Mesodermal cell (in vitro differentiated cells): ENCODE measurements at regions not wholly inside any gene's neighbourhood (a gene's known extent, or its start where the extent isn't known, plus 50 kb on each side); places are given as distances from the start of the nearest gene placed in this dataset.

Source experiments
- H3K27ac ChIP-seq: 2 replicates; pipeline ENCODE4 v1.7.0; 2013; ENCODE audit warnings: mild to moderate bottlenecking, low read depth, low read length, moderate library complexity; ENCODE audit not compliant: severe bottlenecking
- H3K36me3 ChIP-seq: 2 replicates; pipeline ENCODE4 v1.7.1; 2013; ENCODE audit warnings: mild to moderate bottlenecking, low read length, moderate library complexity; ENCODE audit not compliant: control insufficient read depth, insufficient read depth
- H3K4me1 ChIP-seq: one replicate; pipeline ENCODE4 v1.7.1; 2013; ENCODE audit warnings: mild to moderate bottlenecking, low read length; ENCODE audit not compliant: insufficient read depth, control insufficient read depth, poor library complexity, severe bottlenecking
- H3K4me3 ChIP-seq: 2 replicates; pipeline ENCODE4 v1.7.0; 2013; ENCODE audit warnings: low read length, control low read depth, mild to moderate bottlenecking; ENCODE audit not compliant: insufficient read depth, poor library complexity, severe bottlenecking; ENCODE audit errors: extremely low read depth
- H3K9me3 ChIP-seq: 2 replicates; pipeline ENCODE4 v1.7.1; 2013; ENCODE audit warnings: mild to moderate bottlenecking, low read length, moderate library complexity; ENCODE audit not compliant: control insufficient read depth
- WGBS, 2 experiments: methylation state at CpG; one replicate each; pipeline ENCODE4 v1.1.5; 2013; ENCODE audit warnings: missing lambda C conversion rate in 2 of 2; ENCODE audit not compliant: insufficient coverage in 2 of 2; 5-methylcytosine and 5-hydroxymethylcytosine counted together

GRCh38 chr3:82011336-82011735 lies 249.9 kb upstream of the GBE1 start:
- H3K9me3 ChIP-seq = no peaks in the 10 kb centered on the region
- no peaks in the 10 kb centered on the region for H3K36me3 ChIP-seq
- no CpG with 5 or more reads among the region's 2 CpGs for WGBS, 2 experiments
- H3K4me1 ChIP-seq = no peaks in the 10 kb centered on the region
- H3K4me3 ChIP-seq = no peak overlapping the region
- H3K27ac ChIP-seq = no peak overlapping the region

GRCh38 chr3:82005266-82005665 lies 243.8 kb upstream of the GBE1 start:
- 62 to 80% methylated on average over 1 to 2 of the region's 3 CpGs for WGBS, 2 experiments
- H3K36me3 ChIP-seq = no peaks in the 10 kb centered on the region
- H3K27ac ChIP-seq = no peak overlapping the region

GRCh38 chr3:82004266-82004665 lies 242.8 kb upstream of the GBE1 start:
- 83% methylated on average over 1 of the region's 2 CpGs; no CpG with 5 or more reads in 1 of the 2 experiments for WGBS, 2 experiments
- Histone ChIP-seq H3K9me3 (no peaks in the 10 kb centered on the region), H3K4me1 (no peaks in the 10 kb centered on the region), H3K27ac (no peak overlapping the region), H3K36me3 (no peaks in the 10 kb centered on the region), H3K4me3 (no peak overlapping the region)

More at GRCh38 chr3:82005266-82005665, 243.8 kb upstream of the GBE1 start:
- Histone ChIP-seq H3K4me1 (no peaks in the 10 kb centered on the region), H3K9me3 (no peaks in the 10 kb centered on the region), H3K4me3 (no peak overlapping the region)

- no peak overlapping the region for H3K27ac ChIP-seq
- no peak overlapping the region for H3K4me3 ChIP-seq
- H3K36me3 ChIP-seq = no peaks in the 10 kb centered on the region
- H3K9me3 ChIP-seq = no peaks in the 10 kb centered on the region
- 80 to 100% methylated on average over 2 of the region's 2 CpGs for WGBS, 2 experiments
- no peaks in the 10 kb centered on the region for H3K4me1 ChIP-seq
Measured at GRCh38 chr3:82002986-82003642, 241.7 kb upstream of the GBE1 start.

GRCh38 chr3:82002491-82002890 lies 241.0 kb upstream of the GBE1 start:
- Histone ChIP-seq H3K4me1 (no peaks in the 10 kb centered on the region), H3K27ac (no peak overlapping the region), H3K36me3 (no peaks in the 10 kb centered on the region), H3K9me3 (no peaks in the 10 kb centered on the region), H3K4me3 (no peak overlapping the region)
- WGBS, 2 experiments = 100% methylated on average over 1 of the region's 2 CpGs; no CpG with 5 or more reads in 1 of the 2 experiments

GRCh38 chr3:82001276-82001923 lies 240.0 kb upstream of the GBE1 start:
- Histone ChIP-seq H3K4me1 (no peaks in the 10 kb centered on the region), H3K4me3 (no peak overlapping the region), H3K36me3 (no peaks in the 10 kb centered on the region), H3K27ac (no peak overlapping the region), H3K9me3 (no peaks in the 10 kb centered on the region)
- WGBS, 2 experiments = 89% methylated on average over 1 of the region's 2 CpGs; no CpG with 5 or more reads in 1 of the 2 experiments

GRCh38 chr3:82000773-82001172 lies 239.3 kb upstream of the GBE1 start:
- Histone ChIP-seq H3K36me3 (no peaks in the 10 kb centered on the region), H3K4me1 (no peaks in the 10 kb centered on the region), H3K27ac (no peak overlapping the region), H3K9me3 (no peaks in the 10 kb centered on the region), H3K4me3 (no peak overlapping the region)
- 67 to 100% methylated on average over 1 of the region's 1 CpG for WGBS, 2 experiments

- no peaks in the 10 kb centered on the region for H3K36me3 ChIP-seq
- H3K27ac ChIP-seq = no peak overlapping the region
- WGBS, 2 experiments = no CpG with 5 or more reads among the region's 1 CpG
Measured at GRCh38 chr3:82000350-82000749, 238.9 kb upstream of the GBE1 start.

GRCh38 chr3:81998907-81999306 lies 237.5 kb upstream of the GBE1 start:
- Histone ChIP-seq H3K4me3 (no peak overlapping the region), H3K4me1 (no peaks in the 10 kb centered on the region), H3K9me3 (no peaks in the 10 kb centered on the region), H3K27ac (no peak overlapping the region), H3K36me3 (no peaks in the 10 kb centered on the region)
- no CpG with 5 or more reads among the region's 3 CpGs for WGBS, 2 experiments

More at GRCh38 chr3:82000350-82000749, 238.9 kb upstream of the GBE1 start:
- Histone ChIP-seq H3K9me3 (no peaks in the 10 kb centered on the region), H3K4me3 (no peak overlapping the region), H3K4me1 (no peaks in the 10 kb centered on the region)

- Histone ChIP-seq H3K36me3 (no peaks in the 10 kb centered on the region), H3K27ac (no peak overlapping the region)
- 79 to 89% methylated on average over 1 to 2 of the region's 2 CpGs for WGBS, 2 experiments
Measured at GRCh38 chr3:81998139-81998755, 236.8 kb upstream of the GBE1 start.

GRCh38 chr3:81997390-81997789 lies 235.9 kb upstream of the GBE1 start:
- Histone ChIP-seq H3K4me3 (no peak overlapping the region), H3K9me3 (no peaks in the 10 kb centered on the region), H3K36me3 (no peaks in the 10 kb centered on the region), H3K4me1 (no peaks in the 10 kb centered on the region), H3K27ac (no peak overlapping the region)
- no CpG with 5 or more reads among the region's 2 CpGs for WGBS, 2 experiments

More at GRCh38 chr3:81998139-81998755, 236.8 kb upstream of the GBE1 start:
- Histone ChIP-seq H3K9me3 (no peaks in the 10 kb centered on the region), H3K4me1 (no peaks in the 10 kb centered on the region), H3K4me3 (no peak overlapping the region)
